HPDE6-E6E7 (cell line): ENCODE measurements at regions not wholly inside any gene's neighbourhood (a gene's known extent, or its start where the extent isn't known, plus 50 kb on each side); places are given as distances from the start of the nearest gene placed in this dataset.
"Not testable (repeated sequence)": the region's sequence is repeated elsewhere in the genome, so short reads cannot be mapped to it uniquely, and the experiment has no call there.

Source experiments
- DNase-seq: peaks from one replicate; pipeline ENCODE4 v3.0.0; 2011; ENCODE audit warnings: missing footprints; ENCODE audit errors: extremely low spot score

DNA sequence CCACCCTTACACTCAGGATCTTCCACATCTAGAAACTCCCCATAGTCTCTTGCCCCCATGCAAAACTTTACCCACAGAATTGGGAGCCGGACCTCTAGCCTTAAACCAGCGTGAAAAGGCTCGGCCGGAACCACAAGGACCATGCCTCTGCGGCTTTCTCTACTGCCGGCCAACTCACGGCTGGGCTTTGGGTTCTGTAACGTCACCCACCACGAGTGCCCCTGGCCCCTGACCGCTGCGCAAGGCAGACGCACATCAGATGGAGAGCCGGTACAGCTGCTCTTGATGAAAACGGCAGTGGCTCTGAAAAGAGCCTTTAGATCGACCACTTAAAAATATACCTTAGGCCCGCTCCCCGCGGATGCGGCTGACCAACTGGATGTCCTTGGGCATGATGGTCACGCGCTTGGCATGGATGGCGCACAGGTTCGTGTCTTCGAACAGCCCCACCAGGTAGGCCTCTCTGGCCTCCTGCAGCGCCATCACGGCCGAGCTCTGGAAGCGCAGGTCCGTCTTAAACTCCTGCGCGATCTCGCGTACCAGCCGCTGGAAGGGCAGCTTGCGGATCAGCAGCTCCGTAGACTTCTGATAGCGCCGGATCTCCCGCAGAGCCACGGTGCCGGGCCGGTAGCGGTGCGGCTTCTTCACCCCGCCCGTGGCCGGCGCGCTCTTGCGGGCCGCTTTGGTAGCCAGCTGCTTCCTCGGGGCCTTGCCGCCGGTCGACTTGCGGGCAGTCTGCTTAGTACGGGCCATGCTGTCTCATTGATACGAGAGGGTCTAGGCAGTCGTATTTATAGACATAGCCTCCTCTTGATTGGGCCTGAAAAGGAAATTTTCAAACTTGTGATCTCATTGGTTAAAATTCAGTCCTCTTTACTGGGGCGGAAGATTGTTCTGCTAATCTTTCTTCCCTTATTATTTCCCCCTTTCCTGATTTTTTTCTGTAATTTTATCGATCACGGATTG, 66.3 kb downstream of the FAM72C start:
- not testable (repeated sequence) for DNase-seq

DNA sequence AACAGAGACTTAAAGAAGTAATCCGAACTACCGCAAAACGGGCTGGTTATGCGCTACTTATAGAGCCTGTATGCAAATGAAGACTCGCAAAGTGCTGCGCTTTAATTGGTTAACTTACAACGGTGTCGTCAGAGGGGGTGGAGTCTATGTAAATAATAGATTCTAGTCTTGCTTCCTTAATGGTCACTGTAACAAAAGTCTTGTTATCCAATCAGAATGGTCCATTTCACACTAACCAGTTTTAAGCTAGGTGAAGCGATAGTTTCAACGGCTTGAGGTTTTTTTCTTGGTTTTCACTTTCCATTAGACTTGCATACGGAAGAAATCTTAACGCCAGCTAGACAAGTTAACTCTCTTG, 67.2 kb downstream of the FAM72C start:
- DNase-seq = not testable (repeated sequence)

GRCh38 chr1:143903899-143904621, 67.7 kb downstream of the FAM72C start:
- not testable (repeated sequence) for DNase-seq

DNA sequence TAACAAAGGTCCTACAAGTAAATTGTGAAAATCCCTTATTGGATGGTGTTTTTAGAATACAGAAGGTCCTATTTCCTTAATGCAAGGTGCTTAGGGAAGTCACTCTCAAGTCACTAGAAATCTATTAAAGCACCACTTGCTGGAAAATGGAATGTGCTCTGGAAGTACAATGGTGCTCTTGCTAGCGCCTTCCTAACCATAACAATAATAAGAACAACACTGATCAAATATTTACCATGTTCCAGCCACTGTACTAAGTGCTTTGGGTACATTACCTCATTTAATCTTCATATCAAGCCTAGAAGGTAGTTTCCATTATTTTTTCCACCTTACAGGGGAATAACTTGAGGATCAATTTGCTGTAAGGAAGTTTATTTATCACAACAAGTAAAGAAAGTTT, 75.4 kb downstream of the FAM72C start:
- DNase-seq = not testable (repeated sequence)

DNA sequence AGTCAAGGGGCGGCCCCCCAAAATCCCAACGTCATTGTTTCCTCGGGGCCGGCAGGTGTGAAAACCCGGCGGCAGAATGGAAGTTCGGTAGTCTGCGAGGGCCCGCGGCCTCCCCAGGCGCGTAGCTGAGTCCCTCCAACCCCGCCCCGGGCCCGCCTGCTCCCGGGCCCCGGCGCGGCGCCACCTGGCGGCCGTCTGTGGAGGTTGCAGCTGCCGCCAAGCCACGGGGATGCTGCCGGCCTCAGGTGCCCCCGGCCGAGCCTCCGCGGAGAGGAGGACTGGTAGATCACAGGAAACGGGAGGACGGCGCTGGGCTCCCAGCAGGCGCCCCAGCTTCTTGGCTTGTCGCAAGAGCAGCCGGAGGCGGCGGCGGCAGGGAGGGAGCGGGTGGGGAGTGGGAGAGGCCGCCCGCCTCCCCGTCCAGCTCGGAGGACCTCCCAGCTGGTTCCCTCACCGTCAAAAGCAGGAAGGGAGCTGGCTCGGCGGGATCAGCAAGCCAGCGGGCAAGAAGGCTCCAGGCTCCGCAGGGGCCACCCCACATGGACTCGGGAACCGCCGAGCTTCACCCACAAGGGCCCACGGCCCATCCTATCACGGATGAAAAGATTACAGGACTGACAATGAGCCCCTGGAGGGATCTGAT, 86.7 kb downstream of the FAM72C start:
- DNase-seq = not testable (repeated sequence)

DNA sequence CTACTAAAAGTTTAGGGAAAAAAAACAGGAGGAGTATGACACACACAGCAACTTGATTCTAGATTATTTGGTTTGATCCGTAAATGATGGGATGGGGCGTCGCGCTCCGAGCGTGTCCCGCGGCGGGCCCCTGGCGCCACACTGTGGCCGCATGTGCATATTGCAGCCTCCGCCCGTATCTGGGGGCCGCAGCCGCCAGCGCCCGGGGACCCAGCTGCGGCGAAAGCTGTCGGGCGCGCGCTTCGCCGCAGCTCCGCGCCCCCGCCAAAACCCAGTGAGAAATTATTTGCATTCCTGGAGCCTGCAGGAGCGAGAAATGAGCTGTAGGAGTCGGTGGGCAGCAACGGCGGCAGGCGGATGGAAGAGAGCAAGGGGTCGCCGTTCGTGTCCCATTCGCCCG, 87.3 kb downstream of the FAM72C start:
- DNase-seq = not testable (repeated sequence)

GRCh38 chr1:143879757-143880536, 91.8 kb downstream of the FAM72C start:
- not testable (repeated sequence) for DNase-seq

GRCh38 chr1:143875947-143876346, 95.8 kb downstream of the FAM72C start:
- DNase-seq = not testable (repeated sequence)

DNA sequence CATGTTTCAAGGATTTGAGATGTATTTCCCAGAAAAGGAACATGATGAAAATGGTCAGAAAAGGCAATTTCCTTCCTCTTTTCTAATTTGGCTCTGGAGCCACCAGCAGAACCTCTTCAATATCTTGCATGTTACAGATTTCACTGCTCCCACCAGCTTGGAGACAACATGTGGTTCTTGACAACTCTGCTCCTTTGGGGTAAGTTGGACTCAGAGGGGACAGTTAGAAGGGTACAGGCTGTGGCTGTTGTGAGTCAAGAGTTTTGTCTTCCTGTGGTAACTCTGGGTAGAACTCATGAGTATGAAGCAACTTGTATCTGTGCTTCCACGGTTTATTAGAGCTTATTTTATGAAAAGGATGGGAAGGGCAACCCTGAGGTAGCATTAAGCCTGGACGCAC, 97.2 kb downstream of the FAM72C start:
- not testable (repeated sequence) for DNase-seq

DNA sequence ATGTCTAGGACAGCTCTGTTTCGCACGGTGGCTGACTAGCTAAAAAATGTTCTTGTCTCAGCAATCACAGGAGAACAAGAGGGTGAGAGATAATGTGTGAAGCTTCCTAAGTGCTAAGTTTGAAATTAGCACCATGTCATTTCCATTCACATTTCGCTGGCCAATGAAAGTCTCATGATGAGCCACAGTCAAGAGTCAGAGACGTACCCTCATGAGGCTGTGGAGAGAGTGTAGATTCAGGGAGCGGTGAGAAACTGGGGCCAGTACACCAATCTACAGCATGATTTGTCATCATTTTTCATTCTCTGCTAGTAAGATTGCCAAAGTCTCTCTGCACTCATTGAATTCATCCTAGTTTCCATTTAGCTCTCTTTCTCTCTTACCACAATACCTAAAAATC, 98.1 kb downstream of the FAM72C start:
- DNase-seq = not testable (repeated sequence)

GRCh38 chr1:143870388-143870787, 101.4 kb downstream of the FAM72C start:
- not testable (repeated sequence) for DNase-seq

DNA sequence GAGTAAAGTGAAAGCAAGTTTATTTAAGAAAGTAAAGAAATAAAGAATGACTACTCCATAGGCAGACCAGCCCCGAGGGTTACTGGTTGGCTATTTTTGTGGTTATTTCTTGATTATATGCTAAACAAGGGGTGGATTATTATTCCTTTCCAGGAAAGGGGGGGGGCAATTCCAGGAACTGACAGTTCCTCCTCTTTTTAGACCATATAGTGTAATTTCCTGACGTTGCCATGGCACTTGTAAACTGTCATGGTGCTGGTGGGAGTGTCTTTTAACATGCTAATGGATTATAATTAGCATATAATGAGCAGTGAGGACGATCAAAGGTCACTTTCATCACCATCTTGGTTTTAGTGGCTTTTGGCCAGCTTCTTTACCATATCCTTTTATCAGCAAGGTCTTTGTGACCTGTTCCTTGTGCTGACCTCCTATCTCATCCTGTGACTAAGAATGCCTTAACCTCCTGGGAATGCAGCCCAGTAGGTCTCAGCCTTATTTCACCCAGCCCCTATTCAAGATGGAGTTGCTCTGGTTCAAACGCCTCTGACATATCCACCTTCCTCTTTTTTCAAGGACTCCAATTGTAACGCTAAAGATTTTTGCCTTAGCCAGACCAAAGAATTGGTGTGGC, 104.1 kb downstream of the FAM72C start:
- not testable (repeated sequence) for DNase-seq

DNA sequence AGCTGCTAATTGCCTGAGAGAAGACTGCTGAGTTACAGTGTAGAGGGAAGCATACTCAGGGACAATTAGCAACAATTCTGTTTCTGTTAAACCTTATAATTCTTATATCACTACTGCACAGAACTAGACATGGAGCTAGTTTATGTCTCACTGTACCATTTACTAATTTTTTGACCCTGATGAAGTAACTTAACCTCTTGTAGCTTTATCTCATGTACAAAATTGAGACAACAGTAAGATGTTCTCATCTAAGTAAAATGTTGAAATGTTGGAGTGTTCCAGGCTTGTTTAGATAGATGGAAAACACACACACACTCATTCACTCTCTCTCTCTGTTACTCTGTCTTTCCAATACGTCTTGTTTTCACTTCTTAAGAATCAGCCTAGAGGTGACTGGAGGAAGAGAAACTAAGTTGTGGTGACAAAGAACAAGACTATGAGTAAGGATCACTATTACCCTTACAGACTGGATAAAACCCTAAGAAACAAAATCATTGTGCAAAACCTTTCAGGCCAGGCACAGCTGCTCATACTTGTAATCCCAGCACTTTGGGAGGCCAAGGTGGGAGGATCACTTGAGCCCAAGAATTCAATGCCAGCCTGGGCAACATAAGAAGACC, 107.8 kb downstream of the FAM72C start:
- DNase-seq = not testable (repeated sequence)

DNA sequence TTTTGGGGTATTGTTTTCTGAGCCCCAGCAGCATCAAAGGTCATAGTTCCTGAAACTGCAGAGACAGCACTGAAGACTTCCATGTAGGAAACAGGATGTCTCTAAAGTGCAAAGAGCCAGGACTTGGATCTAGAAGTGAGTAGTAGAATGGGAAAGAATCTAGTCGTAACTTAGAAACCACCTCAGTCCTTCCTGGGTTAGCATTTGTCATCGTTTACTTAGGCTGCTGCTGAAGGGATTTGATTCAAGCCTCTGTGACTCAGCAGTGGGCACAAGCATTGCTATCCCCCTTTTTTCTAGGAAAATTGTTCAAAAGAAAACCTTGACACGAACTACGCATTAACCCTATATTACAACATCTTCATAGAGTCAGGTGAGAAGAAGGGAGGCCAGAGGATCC, 109.1 kb downstream of the FAM72C start:
- DNase-seq = not testable (repeated sequence)

- not testable (repeated sequence) for DNase-seq
Measured at GRCh38 chr1:143861306-143861705, 110.5 kb downstream of the FAM72C start.

- DNase-seq = not testable (repeated sequence)
Measured at GRCh38 chr1:143855867-143856266, 115.9 kb downstream of the FAM72C start.

DNA sequence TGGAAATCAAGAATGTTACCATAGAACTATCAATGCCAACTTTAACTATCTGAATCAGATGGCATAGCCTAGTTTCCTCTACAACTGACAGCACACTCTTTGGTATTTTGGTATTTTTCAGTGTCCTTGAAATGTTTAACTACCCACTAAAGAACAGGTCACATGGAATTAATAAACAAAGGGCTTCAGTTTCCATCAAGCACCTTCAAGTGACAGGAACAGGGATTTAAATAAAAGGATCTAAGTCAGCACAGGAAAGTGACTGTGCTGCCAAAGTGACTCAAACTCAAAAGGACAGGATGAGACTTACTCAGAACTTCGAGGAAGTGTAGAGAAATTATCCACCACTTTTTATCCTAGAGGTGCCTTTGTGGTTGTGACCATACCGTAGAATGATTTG, 117.7 kb downstream of the FAM72C start:
- DNase-seq = not testable (repeated sequence)

GRCh38 chr1:143850637-143851036, 121.1 kb downstream of the FAM72C start:
- not testable (repeated sequence) for DNase-seq

DNA sequence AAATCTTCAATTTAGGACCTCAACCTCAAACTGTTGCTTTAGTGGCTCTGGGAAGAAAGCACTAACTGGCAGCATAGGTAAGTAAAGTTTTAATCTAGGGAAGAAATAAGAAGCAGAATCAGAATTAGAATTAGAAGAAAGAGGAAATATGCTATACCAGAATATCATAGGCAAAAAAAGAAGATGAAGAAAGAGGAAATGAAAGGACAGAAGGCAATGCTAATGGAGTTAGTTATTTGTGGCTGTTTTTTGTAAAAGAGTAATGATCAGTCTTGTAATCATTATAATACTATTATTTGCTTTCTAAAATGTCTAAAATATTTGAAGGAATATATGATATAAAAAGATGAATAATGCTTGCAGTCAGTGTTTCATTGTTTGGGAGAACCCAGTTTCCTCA, 122.9 kb downstream of the FAM72C start:
- DNase-seq = not testable (repeated sequence)

DNA sequence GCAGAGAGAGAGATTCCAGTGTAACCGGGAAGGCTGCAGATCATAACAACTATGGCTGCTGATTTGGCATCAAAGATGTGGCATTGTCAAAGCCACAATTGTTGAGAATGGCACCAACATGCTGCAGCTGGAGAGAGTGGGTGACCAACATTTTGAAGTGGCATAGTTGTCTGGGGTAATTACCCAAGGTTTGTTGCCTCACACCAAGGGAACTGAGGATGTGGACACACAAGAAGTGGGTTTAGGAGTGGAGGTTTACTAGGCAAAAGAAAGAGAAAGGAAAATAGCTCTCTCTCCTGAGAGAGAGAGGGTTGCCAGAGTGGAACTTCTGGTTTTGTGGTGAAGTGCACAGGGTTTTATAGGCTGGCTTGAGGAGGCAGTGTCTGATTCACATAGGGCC, 126.6 kb downstream of the FAM72C start:
- not testable (repeated sequence) for DNase-seq
